MM.1S (cell line): ENCODE measurements at regions not wholly inside any gene's neighbourhood (a gene's known extent, or its start where the extent isn't known, plus 50 kb on each side); places are given as distances from the start of the nearest gene placed in this dataset.

Experiments
- CTCF ChIP-seq: fragments of 300-600 bp; sonication (generic); IDR thresholded peaks from 2 replicates; pipeline ENCODE4 v1.5.1; 2016; ENCODE audit warnings: antibody characterized with exemption, low read length, mixed read lengths
- EZH2 ChIP-seq: fragments of 300-600 bp; sonication (generic); optimal IDR thresholded peaks from 2 replicates; pipeline ENCODE3; 2017; ENCODE audit warnings: low read depth, mild to moderate bottlenecking, antibody characterized with exemption, low read length, mixed read lengths

- TF ChIP-seq CTCF (no peak), EZH2 (no peak)
Measured at GRCh38 chr2:147763861-147764260, 81.0 kb upstream of the ACVR2A start.
